Renal pelvis (tissue), 1 donor: ENCODE measurements at regions not wholly inside any gene's neighbourhood (a gene's known extent, or its start where the extent isn't known, plus 50 kb on each side); places are given as distances from the start of the nearest gene placed in this dataset.
"Not testable (repeated sequence)": the region's sequence is repeated elsewhere in the genome, so short reads cannot be mapped to it uniquely, and the experiment has no call there.

Experiments used
- DNase-seq: peaks from one replicate; pipeline ENCODE4 v3.0.0-alpha.2; 2013

GRCh38 chr7:112678626-112679025 lies 111.6 kb downstream of the TMEM168 start:
- no peak for DNase-seq

GRCh38 chr7:112689466-112690177 lies 100.6 kb downstream of the TMEM168 start:
- not testable (repeated sequence) for DNase-seq

- no peak for DNase-seq
These were observed 97.9 kb downstream of the TMEM168 start for GRCh38 chr7:112692333-112692732.

- not testable (repeated sequence) for DNase-seq
These were observed 93.0 kb downstream of the TMEM168 start for GRCh38 chr7:112697211-112697610.

GRCh38 chr7:112699725-112700513 lies 90.3 kb downstream of the TMEM168 start:
- DNase-seq: no peak

GRCh38 chr7:112701456-112701855 lies 88.7 kb downstream of the TMEM168 start:
- DNase-seq: no peak

- DNase-seq: no peak
These were observed 82.5 kb downstream of the TMEM168 start for GRCh38 chr7:112707655-112708054.

- no peak for DNase-seq
These were observed 82.0 kb downstream of the TMEM168 start for GRCh38 chr7:112708236-112708635.
